ENCODE measurements at regions not wholly inside any gene's neighbourhood (a gene's known extent, or its start where the extent isn't known, plus 50 kb on each side); places are given as distances from the start of the nearest gene placed in this dataset.

DNA sequence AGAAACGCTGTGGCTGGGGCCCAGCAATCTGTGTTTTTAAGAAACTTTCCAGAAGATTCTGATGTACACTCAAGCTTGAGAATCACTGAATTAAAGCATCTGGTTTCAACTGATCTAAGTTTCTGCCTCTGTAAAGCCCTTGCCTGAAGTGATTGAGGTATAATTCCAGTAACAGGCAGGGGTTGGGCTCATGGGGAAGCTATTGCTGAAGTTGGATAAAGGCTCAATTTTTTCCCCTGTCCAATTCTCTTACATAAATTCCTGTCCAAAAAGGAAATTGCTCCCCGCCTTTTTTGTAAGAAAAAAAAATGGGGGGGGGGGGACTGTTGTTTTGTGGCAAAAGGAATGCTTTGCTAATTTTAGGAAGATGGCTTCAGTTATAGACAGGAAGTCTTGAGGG, 337.4 kb downstream of the NUAK1 start:
- Histone ChIP-seq H3K4me3 (no peak overlapping the region), H3K36me3 (no peaks in the 10 kb centered on the region), H3K9me3 (no peaks in the 10 kb centered on the region), H3K27ac (no peak overlapping the region), H3K4me1 (peaks cover 7% of the 10 kb centered on the region), H3K27me3 (no peaks in the 10 kb centered on the region)
- DNase-seq (ENCODE audit: extremely low spot score in 2 of 2), result no peak
- intact Hi-C loops (cut with DNase I), result no loop called here
- TF ChIP-seq POLR2AphosphoS5 (IDR thresholded peaks at IDR 0.05; ENCODE audit: insufficient read depth in 1 of 2, low read depth in 1 of 2), result no peak
- TF ChIP-seq, protein P1, sequence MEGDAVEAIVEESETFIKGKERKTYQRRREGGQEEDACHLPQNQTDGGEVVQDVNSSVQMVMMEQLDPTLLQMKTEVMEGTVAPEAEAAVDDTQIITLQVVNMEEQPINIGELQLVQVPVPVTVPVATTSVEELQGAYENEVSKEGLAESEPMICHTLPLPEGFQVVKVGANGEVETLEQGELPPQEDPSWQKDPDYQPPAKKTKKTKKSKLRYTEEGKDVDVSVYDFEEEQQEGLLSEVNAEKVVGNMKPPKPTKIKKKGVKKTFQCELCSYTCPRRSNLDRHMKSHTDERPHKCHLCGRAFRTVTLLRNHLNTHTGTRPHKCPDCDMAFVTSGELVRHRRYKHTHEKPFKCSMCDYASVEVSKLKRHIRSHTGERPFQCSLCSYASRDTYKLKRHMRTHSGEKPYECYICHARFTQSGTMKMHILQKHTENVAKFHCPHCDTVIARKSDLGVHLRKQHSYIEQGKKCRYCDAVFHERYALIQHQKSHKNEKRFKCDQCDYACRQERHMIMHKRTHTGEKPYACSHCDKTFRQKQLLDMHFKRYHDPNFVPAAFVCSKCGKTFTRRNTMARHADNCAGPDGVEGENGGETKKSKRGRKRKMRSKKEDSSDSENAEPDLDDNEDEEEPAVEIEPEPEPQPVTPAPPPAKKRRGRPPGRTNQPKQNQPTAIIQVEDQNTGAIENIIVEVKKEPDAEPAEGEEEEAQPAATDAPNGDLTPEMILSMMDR (IDR thresholded peaks at IDR 0.05), result no peak
- no peak for TF ChIP-seq POLR2A (IDR thresholded peaks at IDR 0.05)

DNA sequence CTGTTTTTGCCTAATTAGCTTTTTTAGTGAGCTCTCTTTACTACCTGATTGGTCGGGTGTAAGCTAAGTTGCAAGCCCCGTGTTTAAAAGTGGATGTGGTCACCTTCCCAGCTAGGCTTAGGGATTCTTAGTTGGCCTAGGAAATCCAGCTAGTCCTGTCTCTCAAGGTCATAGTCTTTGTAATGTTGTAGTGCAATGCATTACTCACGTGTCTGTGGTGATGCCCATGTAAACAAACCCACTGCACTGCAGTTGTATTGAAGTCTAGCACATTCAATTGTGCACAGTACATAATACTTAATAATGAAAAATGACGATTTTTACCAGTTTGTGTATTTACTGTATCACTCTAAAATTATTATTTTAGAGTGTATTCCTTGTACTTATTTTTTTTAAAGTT, 335.5 kb downstream of the NUAK1 start:
- no peaks in the 10 kb centered on the region for H3K36me3 ChIP-seq
- DNase-seq (ENCODE audit: extremely low spot score in 2 of 2), result no peak
- H3K27me3 ChIP-seq, result no peaks in the 10 kb centered on the region

DNA sequence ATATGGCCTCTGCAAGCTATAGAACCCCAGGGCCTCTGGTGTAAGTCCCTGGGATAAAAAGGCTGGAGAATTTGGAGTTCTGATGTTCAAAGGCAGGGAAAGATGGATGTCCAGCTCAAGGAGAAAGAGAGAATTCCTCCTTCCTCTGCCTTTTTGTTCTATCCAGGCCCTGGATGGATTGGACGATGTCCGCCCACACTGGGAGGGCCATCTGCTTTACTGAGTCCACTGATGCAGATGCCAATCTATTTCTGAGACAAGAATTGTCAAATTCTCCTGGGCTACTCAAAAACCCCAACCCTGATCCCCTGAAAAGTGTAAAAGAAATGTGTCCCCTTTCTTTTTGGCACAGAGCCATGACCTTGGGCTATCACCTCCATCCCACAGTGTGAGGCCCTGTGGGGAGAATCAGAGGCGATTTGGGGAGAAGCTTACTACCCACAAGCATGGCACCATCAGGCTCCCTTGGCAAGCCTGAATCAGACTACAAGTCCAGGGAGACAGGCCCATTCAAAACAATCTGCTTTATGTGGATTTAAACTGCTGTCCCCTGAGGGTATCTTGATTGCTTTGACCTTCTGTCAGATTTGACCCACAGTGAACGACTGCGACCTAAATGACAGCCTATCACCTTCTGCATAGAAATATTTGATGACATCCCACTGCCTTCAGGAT, 334.0 kb downstream of the NUAK1 start:
- Histone ChIP-seq H3K27me3 (no peaks in the 10 kb centered on the region), H3K36me3 (no peaks in the 10 kb centered on the region), H3K4me1 (no peaks in the 10 kb centered on the region), H3K9me3 (no peaks in the 10 kb centered on the region), H3K27ac (no peak overlapping the region), H3K4me3 (no peak overlapping the region)
- intact Hi-C loops (cut with DNase I), result no loop called here
- no peak for DNase-seq (ENCODE audit: extremely low spot score in 2 of 2)
- no peak for TF ChIP-seq POLR2AphosphoS5 (IDR thresholded peaks at IDR 0.05; ENCODE audit: insufficient read depth in 1 of 2, low read depth in 1 of 2)
- TF ChIP-seq POLR2A (IDR thresholded peaks at IDR 0.05), result no peak
- TF ChIP-seq, protein P1 (IDR thresholded peaks at IDR 0.05), result no peak

More for the DNA sequence above, 335.5 kb downstream of the NUAK1 start:
- no peaks in the 10 kb centered on the region for H3K9me3 ChIP-seq
- TF ChIP-seq, protein P1 (IDR thresholded peaks at IDR 0.05), result no peak
- TF ChIP-seq POLR2AphosphoS5 (IDR thresholded peaks at IDR 0.05; ENCODE audit: insufficient read depth in 1 of 2, low read depth in 1 of 2), result no peak
- TF ChIP-seq POLR2A (IDR thresholded peaks at IDR 0.05), result no peak
- H3K27ac ChIP-seq, result no peak overlapping the region
- intact Hi-C loops (cut with DNase I), result no loop called here
- peaks cover 7% of the 10 kb centered on the region for H3K4me1 ChIP-seq
- H3K4me3 ChIP-seq, result no peak overlapping the region

DNA sequence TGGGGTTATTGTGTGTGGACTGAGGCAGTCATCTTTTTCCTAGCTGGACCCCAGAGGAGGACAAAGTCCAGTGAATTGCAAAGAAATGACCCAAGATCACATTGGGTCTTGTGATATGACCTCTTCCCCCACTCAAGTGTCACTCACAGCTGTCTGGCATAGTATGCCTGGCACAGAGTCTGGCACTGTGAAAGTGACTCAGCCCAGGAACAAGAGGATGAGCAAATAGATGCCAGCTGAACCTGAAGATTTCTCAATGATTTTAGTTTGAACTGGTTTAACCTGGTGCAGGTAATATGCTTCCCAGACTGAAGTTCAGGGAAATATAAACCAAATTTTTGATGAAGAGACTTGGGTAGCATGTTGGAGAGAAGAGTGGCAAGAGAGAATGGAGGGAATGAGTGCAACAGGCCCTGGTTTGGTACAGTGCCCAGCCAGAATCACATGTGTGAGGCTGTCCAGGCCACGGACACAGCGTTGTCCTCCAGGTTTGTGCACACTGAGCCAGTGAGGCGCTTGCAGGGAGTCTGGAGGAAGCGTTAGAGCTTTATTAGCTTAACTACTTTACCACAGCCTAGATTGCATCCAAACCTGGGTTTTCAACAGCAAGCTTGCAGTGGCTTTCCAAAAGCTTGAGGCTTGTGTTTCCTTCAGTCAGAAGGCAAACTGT, 332.9 kb downstream of the NUAK1 start:
- intact Hi-C loops (cut with DNase I), result no loop called here
- no peak for TF ChIP-seq POLR2A (IDR thresholded peaks at IDR 0.05)
- TF ChIP-seq POLR2AphosphoS5 (IDR thresholded peaks at IDR 0.05; ENCODE audit: insufficient read depth in 1 of 2, low read depth in 1 of 2), result no peak
- TF ChIP-seq, protein P1 (IDR thresholded peaks at IDR 0.05), result no peak
- Histone ChIP-seq H3K9me3 (no peaks in the 10 kb centered on the region), H3K27me3 (no peaks in the 10 kb centered on the region), H3K27ac (no peak overlapping the region), H3K4me1 (no peaks in the 10 kb centered on the region), H3K36me3 (no peaks in the 10 kb centered on the region), H3K4me3 (no peak overlapping the region)
- no peak for DNase-seq (ENCODE audit: extremely low spot score in 2 of 2)

DNA sequence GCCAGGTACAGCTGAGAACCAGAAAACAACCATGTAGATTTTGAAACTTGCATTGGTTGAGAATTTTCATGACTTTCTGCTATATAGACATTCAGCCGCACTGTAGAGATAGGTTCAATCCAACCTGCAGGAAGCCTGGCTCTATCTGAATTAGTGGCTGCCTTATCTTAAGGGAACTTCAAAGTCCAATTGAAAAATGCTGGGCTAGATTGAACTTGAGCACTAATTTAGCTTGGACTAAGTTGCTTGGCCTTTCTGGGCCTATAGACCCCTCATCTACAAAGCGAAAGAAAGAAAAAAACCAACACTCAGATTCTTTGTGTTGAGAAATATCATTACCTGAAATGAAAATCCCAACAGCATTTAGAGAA, 332.4 kb downstream of the NUAK1 start:
- intact Hi-C loops (cut with DNase I), result no loop called here
- Histone ChIP-seq H3K4me3 (no peak overlapping the region), H3K27me3 (no peaks in the 10 kb centered on the region), H3K36me3 (no peaks in the 10 kb centered on the region), H3K9me3 (no peaks in the 10 kb centered on the region), H3K4me1 (no peaks in the 10 kb centered on the region), H3K27ac (no peak overlapping the region)
- TF ChIP-seq, protein P1 (IDR thresholded peaks at IDR 0.05), result no peak
- TF ChIP-seq POLR2A (IDR thresholded peaks at IDR 0.05), result no peak
- DNase-seq (ENCODE audit: extremely low spot score in 2 of 2), result no peak
